Endodermal cell (in vitro differentiated cells): ENCODE measurements at regions not wholly inside any gene's neighbourhood (a gene's known extent, or its start where the extent isn't known, plus 50 kb on each side); places are given as distances from the start of the nearest gene placed in this dataset.

Source experiments
- DNase-seq: peaks from one replicate; pipeline ENCODE4 v3.0.0-alpha.2; 2017
- H3K27ac ChIP-seq: 2 replicates; pipeline ENCODE4 v1.5.1; 2013; ENCODE audit warnings: mild to moderate bottlenecking, low read depth, low read length, moderate library complexity
- H3K27me3 ChIP-seq: 2 replicates; pipeline ENCODE4 v1.6.1; 2013; ENCODE audit warnings: mild to moderate bottlenecking, low read length, moderate library complexity; ENCODE audit not compliant: insufficient read depth, control insufficient read depth, poor library complexity, severe bottlenecking
- H3K36me3 ChIP-seq: 2 replicates; pipeline ENCODE4 v1.7.0; 2013; ENCODE audit warnings: mild to moderate bottlenecking, low read length, moderate library complexity; ENCODE audit not compliant: control insufficient read depth, insufficient read depth
- H3K4me1 ChIP-seq: one replicate; pipeline ENCODE4 v1.7.0; 2013; ENCODE audit warnings: low read length; ENCODE audit not compliant: control insufficient read depth, insufficient read depth
- H3K4me3 ChIP-seq: 2 replicates; pipeline ENCODE4 v1.5.1; 2013; ENCODE audit warnings: mild to moderate bottlenecking, low read length, moderate library complexity
- H3K9ac ChIP-seq: 2 replicates; pipeline ENCODE4 v1.6.1; 2013; ENCODE audit warnings: mild to moderate bottlenecking, low read length, moderate library complexity; ENCODE audit not compliant: poor library complexity, severe bottlenecking; ENCODE audit errors: extremely low read depth
- H3K9me3 ChIP-seq: 2 replicates; pipeline ENCODE4 v1.6.1; 2013; ENCODE audit warnings: mild to moderate bottlenecking, low read length, moderate library complexity; ENCODE audit not compliant: control insufficient read depth
- H3K27ac Mint-ChIP-seq: 2 replicates; pipeline ENCODE4 v1.8.0; 2020; ENCODE audit warnings: mixed read lengths
- H3K27me3 Mint-ChIP-seq: 2 replicates; pipeline ENCODE4 v1.8.0; 2021; ENCODE audit warnings: mild to moderate bottlenecking, mixed read lengths; ENCODE audit not compliant: insufficient read depth
- H3K36me3 Mint-ChIP-seq: 2 replicates; pipeline ENCODE4 v1.8.0; 2020; ENCODE audit warnings: low read depth, mixed read lengths
- H3K4me1 Mint-ChIP-seq: 2 replicates; pipeline ENCODE4 v1.8.0; 2020; ENCODE audit warnings: mixed read lengths
- H3K4me3 Mint-ChIP-seq: 2 replicates; pipeline ENCODE4 v1.8.0; 2020; ENCODE audit warnings: mild to moderate bottlenecking, moderate library complexity, mixed read lengths
- H3K9me3 Mint-ChIP-seq: 2 replicates; pipeline ENCODE4 v1.8.0; 2020; ENCODE audit warnings: mild to moderate bottlenecking, mixed read lengths
- WGBS, 2 experiments: methylation state at CpG; one replicate each; pipeline versions ENCODE4 v1.1.5 to v1.1.7; 2013; ENCODE audit warnings: missing lambda C conversion rate in 2 of 2, mixed read lengths in 1 of 2; ENCODE audit not compliant: insufficient coverage in 1 of 2, insufficient read length in 1 of 2; 5-methylcytosine and 5-hydroxymethylcytosine counted together
- TF ChIP-seq, protein P1 (sequence below): fragments of 200-600 bp; sonication (generic); conservative IDR thresholded peaks from 2 replicates; pipeline ENCODE4 v1.5.0; 2021; ENCODE audit warnings: antibody characterized with exemption, mild to moderate bottlenecking

GRCh38 chr7:22931011-22931410, 82.9 kb downstream of the HYCC1 start:
- DNase-seq = no peak
- Histone ChIP-seq H3K4me3 (no peak overlapping the region), H3K9me3 (peaks cover 27% of the 10 kb centered on the region), H3K36me3 (no peaks in the 10 kb centered on the region), H3K4me1 (peaks cover 15% of the 10 kb centered on the region), H3K27me3 (no peaks in the 10 kb centered on the region), H3K27ac (no peak overlapping the region), H3K9ac (no peak overlapping the region)
- Mint-ChIP-seq H3K36me3 (peaks cover 8% of the 10 kb centered on the region), H3K27ac (peak overlapping the region; percentile 61), H3K9me3 (peaks cover 34% of the 10 kb centered on the region), H3K4me3 (no peak overlapping the region), H3K4me1 (peaks cover 20% of the 10 kb centered on the region), H3K27me3 (no peaks in the 10 kb centered on the region)
- WGBS, 2 experiments = 100% methylated on average over 1 to 3 of the region's 3 CpGs
- TF ChIP-seq, protein P1, sequence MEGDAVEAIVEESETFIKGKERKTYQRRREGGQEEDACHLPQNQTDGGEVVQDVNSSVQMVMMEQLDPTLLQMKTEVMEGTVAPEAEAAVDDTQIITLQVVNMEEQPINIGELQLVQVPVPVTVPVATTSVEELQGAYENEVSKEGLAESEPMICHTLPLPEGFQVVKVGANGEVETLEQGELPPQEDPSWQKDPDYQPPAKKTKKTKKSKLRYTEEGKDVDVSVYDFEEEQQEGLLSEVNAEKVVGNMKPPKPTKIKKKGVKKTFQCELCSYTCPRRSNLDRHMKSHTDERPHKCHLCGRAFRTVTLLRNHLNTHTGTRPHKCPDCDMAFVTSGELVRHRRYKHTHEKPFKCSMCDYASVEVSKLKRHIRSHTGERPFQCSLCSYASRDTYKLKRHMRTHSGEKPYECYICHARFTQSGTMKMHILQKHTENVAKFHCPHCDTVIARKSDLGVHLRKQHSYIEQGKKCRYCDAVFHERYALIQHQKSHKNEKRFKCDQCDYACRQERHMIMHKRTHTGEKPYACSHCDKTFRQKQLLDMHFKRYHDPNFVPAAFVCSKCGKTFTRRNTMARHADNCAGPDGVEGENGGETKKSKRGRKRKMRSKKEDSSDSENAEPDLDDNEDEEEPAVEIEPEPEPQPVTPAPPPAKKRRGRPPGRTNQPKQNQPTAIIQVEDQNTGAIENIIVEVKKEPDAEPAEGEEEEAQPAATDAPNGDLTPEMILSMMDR = no peak

DNA sequence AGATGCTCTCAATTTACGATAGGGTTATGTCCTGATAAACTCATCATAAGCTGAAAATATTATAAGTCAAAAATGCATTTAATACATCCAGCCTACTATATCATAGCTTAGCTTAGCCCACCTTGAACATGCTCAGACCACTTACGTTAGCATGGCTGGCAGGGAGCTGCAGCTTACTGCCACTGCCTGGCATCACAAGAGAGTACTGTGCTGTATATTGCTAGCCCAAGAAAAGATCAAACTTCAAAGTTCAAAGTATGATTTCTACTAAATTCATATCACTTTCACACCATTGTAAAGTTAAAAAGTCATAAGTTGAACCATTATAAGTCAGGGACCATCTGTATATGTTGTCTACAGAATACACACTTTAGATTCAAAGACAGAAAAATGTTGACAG, 91.6 kb downstream of the HYCC1 start:
- no peaks in the 10 kb centered on the region for H3K4me1 ChIP-seq
- no peak overlapping the region for H3K4me3 ChIP-seq
- peaks cover 59% of the 10 kb centered on the region for H3K9me3 Mint-ChIP-seq
- peaks cover 28% of the 10 kb centered on the region for H3K36me3 Mint-ChIP-seq
- H3K36me3 ChIP-seq = no peaks in the 10 kb centered on the region
- H3K27me3 Mint-ChIP-seq = no peaks in the 10 kb centered on the region
- peaks cover 41% of the 10 kb centered on the region for H3K9me3 ChIP-seq
- no peak overlapping the region for H3K27ac ChIP-seq
- H3K9ac ChIP-seq = no peak overlapping the region
- no peak for DNase-seq
- no peaks in the 10 kb centered on the region for H3K27me3 ChIP-seq
- TF ChIP-seq, protein P1 = no peak
- no peak overlapping the region for H3K4me3 Mint-ChIP-seq
- 97 to 100% methylated on average over 2 of the region's 2 CpGs for WGBS, 2 experiments
- no peak overlapping the region for H3K27ac Mint-ChIP-seq
- no peaks in the 10 kb centered on the region for H3K4me1 Mint-ChIP-seq

GRCh38 chr7:22921386-22922086, 92.4 kb downstream of the HYCC1 start:
- Mint-ChIP-seq H3K9me3 (peaks cover 53% of the 10 kb centered on the region), H3K36me3 (peaks cover 28% of the 10 kb centered on the region), H3K27ac (no peak overlapping the region), H3K4me1 (no peaks in the 10 kb centered on the region), H3K4me3 (no peak overlapping the region), H3K27me3 (no peaks in the 10 kb centered on the region)
- Histone ChIP-seq H3K9ac (no peak overlapping the region), H3K4me1 (no peaks in the 10 kb centered on the region), H3K27ac (no peak overlapping the region), H3K9me3 (peaks cover 43% of the 10 kb centered on the region), H3K27me3 (no peaks in the 10 kb centered on the region), H3K36me3 (no peaks in the 10 kb centered on the region), H3K4me3 (no peak overlapping the region)
- no CpG with 5 or more reads among the region's 1 CpG for WGBS, 2 experiments
- DNase-seq = no peak
- TF ChIP-seq, protein P1 = no peak
